Memory B cell (primary cell): ENCODE measurements at regions not wholly inside any gene's neighbourhood (a gene's known extent, or its start where the extent isn't known, plus 50 kb on each side); places are given as distances from the start of the nearest gene placed in this dataset.

ENCODE experiments used
- ATAC-seq: fragments of 150-1000 bp; cut with Tn5 transposase; 2 replicates; pipeline ENCODE4 v1.10.0; 2021; ENCODE audit warnings: low read depth, mild to moderate bottlenecking, moderate library complexity
- DNase-seq, 2 donors: peaks; one replicate each; pipeline ENCODE4 v3.0.0; 2022; ENCODE audit warnings: low spot score in 2 of 2
- H3K27ac Mint-ChIP-seq: one replicate; pipeline ENCODE4 v1.8.0; 2022; ENCODE audit warnings: mild to moderate bottlenecking, moderate library complexity, mixed read lengths
- H3K27me3 Mint-ChIP-seq: one replicate; pipeline ENCODE4 v1.8.0; 2022; ENCODE audit warnings: mixed read lengths
- H3K36me3 Mint-ChIP-seq: one replicate; pipeline ENCODE4 v1.8.0; 2022; ENCODE audit warnings: mild to moderate bottlenecking, mixed read lengths
- H3K4me1 Mint-ChIP-seq: one replicate; pipeline ENCODE4 v1.8.0; 2022; ENCODE audit warnings: mixed read lengths
- H3K4me3 Mint-ChIP-seq: one replicate; pipeline ENCODE4 v1.8.0; 2022; ENCODE audit warnings: mild to moderate bottlenecking, moderate library complexity, mixed read lengths
- H3K9me3 Mint-ChIP-seq: one replicate; pipeline ENCODE4 v1.8.0; 2022; ENCODE audit warnings: mixed read lengths

DNA sequence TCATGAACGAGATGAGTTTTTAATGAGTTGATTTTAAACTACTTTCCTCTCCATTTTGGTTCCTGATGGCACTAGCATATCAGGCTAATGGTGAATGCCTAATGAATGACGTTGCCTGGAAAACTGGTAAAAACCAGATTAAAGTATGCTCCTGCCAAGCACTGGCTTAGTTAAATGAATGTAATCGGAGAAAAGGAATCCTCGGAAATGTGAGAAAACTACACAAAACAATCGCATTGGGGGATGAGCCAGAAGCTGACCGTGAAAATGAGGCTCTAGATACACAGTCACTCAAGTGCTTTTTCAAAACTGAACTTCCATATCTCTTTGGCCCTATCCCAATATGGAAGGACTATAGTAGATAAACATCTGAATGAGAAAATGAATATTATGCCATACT is 153.8 kb upstream of the COL1A2 start:
- Mint-ChIP-seq H3K4me3 (no peak overlapping the region), H3K4me1 (peaks cover 3% of the 10 kb centered on the region), H3K9me3 (no peaks in the 10 kb centered on the region), H3K36me3 (no peaks in the 10 kb centered on the region), H3K27me3 (no peaks in the 10 kb centered on the region), H3K27ac (no peak overlapping the region)
- DNase-seq, result no peak
- no peak for ATAC-seq

DNA sequence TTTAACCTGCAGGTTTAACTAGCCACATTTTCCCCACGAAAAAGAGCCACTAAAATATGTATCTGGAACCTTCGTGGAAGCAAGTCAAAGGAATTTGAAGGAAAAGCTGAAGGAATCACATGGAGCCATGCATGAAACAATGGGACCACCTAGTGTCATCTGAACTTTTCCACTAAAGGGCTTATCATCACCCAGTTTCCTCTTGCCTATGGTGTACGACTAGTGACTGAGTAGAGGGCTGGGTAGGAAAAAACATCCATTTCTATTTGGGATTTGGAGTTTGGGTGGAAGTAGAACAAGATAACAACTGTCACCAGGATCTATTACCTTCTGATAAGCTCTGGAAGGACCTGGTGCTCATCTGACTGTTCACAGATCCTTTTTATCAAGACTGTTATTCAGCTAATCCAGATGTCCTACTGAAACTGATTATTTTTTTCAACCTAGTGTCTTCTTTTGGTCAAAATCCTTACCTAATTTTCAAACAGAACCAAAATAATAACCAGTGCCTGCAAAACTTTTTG is 153.2 kb upstream of the COL1A2 start:
- Mint-ChIP-seq H3K36me3 (no peaks in the 10 kb centered on the region), H3K4me1 (peaks cover 3% of the 10 kb centered on the region), H3K27me3 (no peaks in the 10 kb centered on the region), H3K9me3 (no peaks in the 10 kb centered on the region), H3K4me3 (no peak overlapping the region), H3K27ac (no peak overlapping the region)
- DNase-seq (no peak), ATAC-seq (no peak)

GRCh38 chr7:94243066-94243711 is 151.5 kb upstream of the COL1A2 start:
- H3K36me3 Mint-ChIP-seq, result no peaks in the 10 kb centered on the region
- no peak overlapping the region for H3K27ac Mint-ChIP-seq
- no peaks in the 10 kb centered on the region for H3K27me3 Mint-ChIP-seq
- peaks cover 3% of the 10 kb centered on the region for H3K4me1 Mint-ChIP-seq
- H3K4me3 Mint-ChIP-seq, result no peak overlapping the region
- ATAC-seq, result no peak
- DNase-seq, result no peak
- no peaks in the 10 kb centered on the region for H3K9me3 Mint-ChIP-seq

DNA sequence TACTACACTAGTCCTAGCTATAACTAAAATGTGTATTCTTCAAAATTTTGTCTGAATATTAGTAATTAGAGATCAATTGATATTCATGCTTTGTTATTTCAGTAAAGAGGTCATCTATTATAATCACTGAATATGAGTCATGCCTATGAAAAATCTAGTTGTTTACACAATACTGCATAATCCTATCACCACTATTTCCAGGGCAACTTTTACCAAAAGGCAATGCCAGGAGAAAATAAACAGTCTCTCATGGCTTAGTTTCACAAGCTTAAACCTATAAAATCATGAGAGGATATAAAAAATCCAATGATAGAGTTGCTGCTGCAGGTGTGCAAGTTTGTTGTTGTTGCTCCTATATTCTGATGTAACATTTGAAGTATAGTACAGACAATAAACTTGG is 149.9 kb upstream of the COL1A2 start:
- H3K9me3 Mint-ChIP-seq, result no peaks in the 10 kb centered on the region
- no peak overlapping the region for H3K4me3 Mint-ChIP-seq
- ATAC-seq (no peak), DNase-seq (no peak)
- no peak overlapping the region for H3K27ac Mint-ChIP-seq
- H3K36me3 Mint-ChIP-seq, result no peaks in the 10 kb centered on the region
- peaks cover under 1% of the 10 kb centered on the region for H3K4me1 Mint-ChIP-seq
- H3K27me3 Mint-ChIP-seq, result no peaks in the 10 kb centered on the region

DNA sequence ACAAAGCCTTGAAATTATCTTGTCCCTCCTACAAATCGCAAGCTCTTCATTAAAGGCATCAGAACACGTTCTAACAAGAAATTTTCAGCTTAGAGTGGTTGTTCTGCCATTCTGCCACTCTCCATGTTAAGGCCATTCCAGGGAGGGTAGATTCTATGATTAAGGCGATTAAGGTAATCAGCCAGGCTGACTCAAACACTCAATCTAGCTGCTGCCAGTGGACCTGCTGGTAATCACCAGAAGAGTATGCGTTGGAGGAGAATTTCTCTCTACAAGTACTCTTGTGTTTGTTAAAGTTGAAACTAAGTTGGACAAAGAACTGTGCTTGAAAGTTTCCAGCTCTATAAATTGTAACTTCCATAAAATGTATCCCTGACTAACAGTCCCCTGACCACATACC is 149.2 kb upstream of the COL1A2 start:
- no peaks in the 10 kb centered on the region for H3K4me1 Mint-ChIP-seq
- no peak for ATAC-seq

GRCh38 chr7:94247970-94248369 is 146.7 kb upstream of the COL1A2 start:
- ATAC-seq (peak; percentile 22), DNase-seq (no peak)
- Mint-ChIP-seq H3K36me3 (no peaks in the 10 kb centered on the region), H3K27me3 (no peaks in the 10 kb centered on the region), H3K9me3 (no peaks in the 10 kb centered on the region), H3K4me1 (no peaks in the 10 kb centered on the region), H3K27ac (no peak overlapping the region), H3K4me3 (no peak overlapping the region)

More for the DNA sequence above, 149.2 kb upstream of the COL1A2 start:
- H3K36me3 Mint-ChIP-seq, result no peaks in the 10 kb centered on the region
- H3K9me3 Mint-ChIP-seq, result no peaks in the 10 kb centered on the region
- no peaks in the 10 kb centered on the region for H3K27me3 Mint-ChIP-seq
- no peak overlapping the region for H3K27ac Mint-ChIP-seq
- DNase-seq, result no peak
- no peak overlapping the region for H3K4me3 Mint-ChIP-seq

- H3K27me3 Mint-ChIP-seq, result no peaks in the 10 kb centered on the region
- no peaks in the 10 kb centered on the region for H3K4me1 Mint-ChIP-seq
- H3K4me3 Mint-ChIP-seq, result no peak overlapping the region
- no peaks in the 10 kb centered on the region for H3K36me3 Mint-ChIP-seq
- DNase-seq (no peak), ATAC-seq (no peak)
- no peaks in the 10 kb centered on the region for H3K9me3 Mint-ChIP-seq
- H3K27ac Mint-ChIP-seq, result no peak overlapping the region
Measured at GRCh38 chr7:94249631-94250030, 145.1 kb upstream of the COL1A2 start.

- no peaks in the 10 kb centered on the region for H3K4me1 Mint-ChIP-seq
- no peak overlapping the region for H3K4me3 Mint-ChIP-seq
- H3K27ac Mint-ChIP-seq, result no peak overlapping the region
- no peaks in the 10 kb centered on the region for H3K27me3 Mint-ChIP-seq
- ATAC-seq (no peak), DNase-seq (no peak)
- H3K36me3 Mint-ChIP-seq, result peaks cover 2% of the 10 kb centered on the region
- H3K9me3 Mint-ChIP-seq, result peaks cover 2% of the 10 kb centered on the region
Measured at GRCh38 chr7:94250124-94250523, 144.6 kb upstream of the COL1A2 start.

GRCh38 chr7:94250987-94251386 is 143.7 kb upstream of the COL1A2 start:
- H3K27ac Mint-ChIP-seq, result no peak overlapping the region
- H3K4me1 Mint-ChIP-seq, result no peaks in the 10 kb centered on the region
- no peak for ATAC-seq
- H3K4me3 Mint-ChIP-seq, result no peak overlapping the region
- no peaks in the 10 kb centered on the region for H3K27me3 Mint-ChIP-seq
- DNase-seq, result no peak
- H3K36me3 Mint-ChIP-seq, result peaks cover 2% of the 10 kb centered on the region
- H3K9me3 Mint-ChIP-seq, result peaks cover 3% of the 10 kb centered on the region

DNA sequence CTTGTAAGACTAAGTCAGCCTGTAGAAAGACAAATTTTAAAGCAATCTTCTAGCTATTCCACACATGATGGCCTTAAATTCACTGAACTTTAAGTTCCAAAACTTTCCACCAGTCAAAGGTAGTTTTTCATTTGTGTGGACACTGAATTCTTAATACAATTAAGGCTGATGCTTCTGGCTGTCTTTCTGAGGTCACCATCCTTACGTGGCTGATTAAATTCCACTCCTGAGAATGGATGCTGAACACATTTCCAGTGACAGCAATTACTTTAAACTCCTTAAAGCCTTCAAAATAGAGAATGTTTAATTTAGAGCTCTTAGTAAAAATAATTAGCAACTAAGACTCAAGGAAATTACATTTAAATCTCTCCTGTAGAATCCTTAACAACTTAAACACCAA is 142.6 kb upstream of the COL1A2 start:
- Mint-ChIP-seq H3K27me3 (no peaks in the 10 kb centered on the region), H3K27ac (no peak overlapping the region), H3K4me1 (no peaks in the 10 kb centered on the region), H3K4me3 (no peak overlapping the region), H3K36me3 (peaks cover 2% of the 10 kb centered on the region), H3K9me3 (peaks cover 3% of the 10 kb centered on the region)
- DNase-seq, result no peak
- no peak for ATAC-seq

DNA sequence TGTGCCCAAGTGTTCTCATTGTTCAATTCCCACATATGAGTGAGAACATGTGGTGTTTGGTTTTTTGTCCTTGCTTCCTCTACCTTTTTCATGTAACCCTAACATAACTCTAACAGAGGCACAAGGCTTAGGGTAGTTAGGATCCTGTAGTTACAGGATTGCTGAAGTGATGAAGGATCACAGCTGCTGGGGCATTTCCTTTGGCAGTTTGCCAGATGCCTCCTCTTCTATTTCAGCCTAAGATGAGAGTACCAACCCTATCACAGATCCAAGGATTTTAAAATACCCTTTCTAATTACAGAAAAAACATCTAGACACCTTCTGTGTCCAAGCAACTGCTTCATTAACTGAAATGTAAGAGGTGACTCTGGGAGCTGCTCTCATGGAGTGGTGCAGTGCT is 141.7 kb upstream of the COL1A2 start:
- H3K27ac Mint-ChIP-seq, result no peak overlapping the region
- H3K9me3 Mint-ChIP-seq, result peaks cover 3% of the 10 kb centered on the region
- H3K27me3 Mint-ChIP-seq, result no peaks in the 10 kb centered on the region
- no peaks in the 10 kb centered on the region for H3K4me1 Mint-ChIP-seq
- ATAC-seq (no peak), DNase-seq (no peak)
- H3K4me3 Mint-ChIP-seq, result no peak overlapping the region
- H3K36me3 Mint-ChIP-seq, result peaks cover 2% of the 10 kb centered on the region

DNA sequence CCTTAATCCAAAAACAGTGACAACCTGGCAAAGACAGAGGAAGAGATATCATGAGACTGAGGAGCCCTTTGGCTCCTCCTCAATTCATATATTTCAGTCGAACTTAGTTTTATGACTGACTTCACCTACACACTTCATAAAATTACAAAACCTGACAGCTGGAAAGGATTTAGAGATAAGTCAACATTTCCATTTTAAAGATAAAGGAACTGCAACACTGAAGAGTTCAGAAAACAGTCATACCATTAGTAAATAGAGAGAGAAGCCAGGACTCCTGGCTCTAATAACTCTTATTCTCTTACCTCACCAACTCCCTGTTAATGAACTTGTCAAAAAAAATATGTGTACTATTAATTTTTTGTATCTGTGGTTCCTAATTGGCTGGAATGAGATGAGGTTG is 141.0 kb upstream of the COL1A2 start:
- no peaks in the 10 kb centered on the region for H3K4me1 Mint-ChIP-seq
- DNase-seq (no peak), ATAC-seq (no peak)

DNA sequence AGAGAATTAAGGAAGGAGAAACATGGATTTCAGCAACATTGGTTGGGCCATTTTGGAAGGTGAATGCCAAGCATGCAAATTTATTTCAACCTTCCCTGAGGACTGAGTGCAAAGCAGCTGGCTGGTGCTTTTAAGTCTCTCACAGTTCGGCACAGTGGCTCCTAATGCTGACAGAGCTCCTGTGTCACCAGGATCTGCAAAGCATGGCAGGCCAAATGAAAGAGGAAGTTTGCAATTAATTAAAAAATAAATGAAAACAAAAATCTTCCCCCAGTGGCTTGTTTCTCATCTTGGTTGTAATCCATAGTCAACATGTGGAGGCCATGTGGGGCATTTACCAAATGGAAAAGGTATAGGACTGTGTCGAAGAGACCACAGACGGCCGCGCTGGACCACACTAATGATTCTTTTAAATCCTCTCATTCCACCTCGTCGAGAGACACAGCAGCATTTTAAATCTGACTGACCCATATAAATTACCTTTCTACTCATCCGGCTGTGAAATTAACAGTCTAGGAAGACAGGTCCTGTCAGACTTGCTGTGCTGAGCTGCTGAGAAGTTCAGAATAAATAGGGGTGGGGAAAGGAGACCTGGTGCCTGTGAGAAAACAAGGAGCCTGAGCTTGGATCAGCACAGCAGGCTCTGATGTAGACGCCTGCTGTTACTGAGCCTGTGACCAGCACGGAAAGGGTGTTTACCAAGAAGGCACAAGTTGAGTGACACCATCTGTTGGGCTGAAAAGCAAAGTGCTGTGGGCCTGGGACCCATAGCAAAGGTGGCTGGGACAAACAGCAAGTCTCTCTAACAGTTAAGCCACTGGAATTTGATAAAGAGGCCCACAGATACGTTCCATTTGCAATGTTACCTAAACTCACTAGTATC is 136.0 kb upstream of the COL1A2 start:
- Mint-ChIP-seq H3K27me3 (peaks cover 1% of the 10 kb centered on the region), H3K4me3 (no peak overlapping the region), H3K27ac (no peak overlapping the region)

More for the DNA sequence above, 141.0 kb upstream of the COL1A2 start:
- H3K27ac Mint-ChIP-seq, result no peak overlapping the region
- no peaks in the 10 kb centered on the region for H3K27me3 Mint-ChIP-seq
- peaks cover 2% of the 10 kb centered on the region for H3K36me3 Mint-ChIP-seq
- peaks cover 3% of the 10 kb centered on the region for H3K9me3 Mint-ChIP-seq
- no peak overlapping the region for H3K4me3 Mint-ChIP-seq

GRCh38 chr7:94261067-94261466 is 133.6 kb upstream of the COL1A2 start:
- Mint-ChIP-seq H3K9me3 (no peaks in the 10 kb centered on the region), H3K4me1 (peaks cover 2% of the 10 kb centered on the region), H3K27ac (no peak overlapping the region), H3K36me3 (no peaks in the 10 kb centered on the region), H3K27me3 (peaks cover 1% of the 10 kb centered on the region), H3K4me3 (no peak overlapping the region)
- DNase-seq, result no peak
- no peak for ATAC-seq

More for the DNA sequence above, 136.0 kb upstream of the COL1A2 start:
- no peak for ATAC-seq
- H3K4me1 Mint-ChIP-seq, result peaks cover 2% of the 10 kb centered on the region
- peaks cover 2% of the 10 kb centered on the region for H3K36me3 Mint-ChIP-seq
- H3K9me3 Mint-ChIP-seq, result peaks cover 3% of the 10 kb centered on the region
- DNase-seq, result no peak
